AG09309 (cell line): ENCODE measurements at regions not wholly inside any gene's neighbourhood (a gene's known extent, or its start where the extent isn't known, plus 50 kb on each side); places are given as distances from the start of the nearest gene placed in this dataset.
A peak's percentile ranks its signal among the peaks of the same experiment; 100 is the strongest.

ENCODE experiments used
- DNase-seq: peaks from one replicate; pipeline ENCODE4 v3.0.0-alpha.2; 2010; ENCODE audit warnings: low read depth
- H3K4me3 ChIP-seq: 2 replicates; pipeline ENCODE4 v1.5.1; 2011; ENCODE audit warnings: mild to moderate bottlenecking, low read depth, low read length, moderate library complexity; ENCODE audit not compliant: control insufficient read depth
- TF ChIP-seq, protein P1 (sequence below): IDR thresholded peaks from 2 replicates; pipeline ENCODE4 v1.5.1; 2011; ENCODE audit warnings: mild to moderate bottlenecking, low read depth, low read length, inconsistent platforms; ENCODE audit not compliant: insufficient read depth, control insufficient read depth; ENCODE audit errors: missing control alignments

DNA sequence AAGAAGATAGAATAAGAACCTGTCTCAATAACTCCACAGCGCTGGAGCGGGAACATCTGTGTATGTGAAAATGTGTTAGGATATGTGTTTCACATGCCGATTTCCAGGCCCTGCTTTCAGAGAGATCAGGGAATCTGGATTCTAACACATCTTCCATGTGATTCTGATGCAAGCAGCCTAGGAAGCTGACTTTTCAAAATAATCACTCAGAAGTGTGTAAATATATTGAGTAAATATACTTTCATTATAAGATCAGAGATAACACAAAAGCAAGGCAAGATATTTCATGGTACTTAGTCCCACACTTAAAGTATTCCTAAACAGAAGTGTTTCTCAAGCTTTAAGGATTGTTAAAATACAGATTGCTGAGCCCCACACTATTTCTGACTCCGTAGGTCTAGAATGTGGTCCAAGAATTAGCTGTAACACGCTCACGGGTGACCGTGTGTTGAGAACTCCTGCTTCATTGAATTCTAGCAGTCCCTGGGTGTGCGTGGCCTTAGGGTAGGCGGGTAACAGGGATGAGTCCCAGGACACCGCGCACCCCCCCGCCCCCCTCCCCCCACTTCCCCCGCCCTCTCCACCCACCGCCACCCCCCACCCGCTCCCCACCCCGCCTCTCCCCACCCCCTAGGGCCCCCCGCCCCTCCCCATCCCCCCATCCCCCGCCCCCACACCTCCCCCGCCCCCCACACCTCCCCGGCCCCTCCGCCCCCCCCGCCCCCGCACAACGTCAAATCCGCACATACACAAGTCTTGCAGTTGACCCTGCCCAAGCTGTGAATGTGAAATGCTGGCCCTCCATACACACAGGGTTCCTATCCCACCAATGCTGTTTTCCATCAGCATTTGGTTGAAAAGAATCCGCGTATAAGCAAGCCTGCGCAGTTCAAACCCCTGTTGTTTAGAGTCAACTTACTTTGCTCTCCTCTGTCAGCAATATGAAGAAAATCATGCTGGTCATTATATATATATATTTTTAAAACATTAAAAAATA lies 94.2 kb upstream of the SLC39A10 start:
- H3K4me3 ChIP-seq = no peak overlapping the region
- DNase-seq = no peak
- TF ChIP-seq, protein P1, sequence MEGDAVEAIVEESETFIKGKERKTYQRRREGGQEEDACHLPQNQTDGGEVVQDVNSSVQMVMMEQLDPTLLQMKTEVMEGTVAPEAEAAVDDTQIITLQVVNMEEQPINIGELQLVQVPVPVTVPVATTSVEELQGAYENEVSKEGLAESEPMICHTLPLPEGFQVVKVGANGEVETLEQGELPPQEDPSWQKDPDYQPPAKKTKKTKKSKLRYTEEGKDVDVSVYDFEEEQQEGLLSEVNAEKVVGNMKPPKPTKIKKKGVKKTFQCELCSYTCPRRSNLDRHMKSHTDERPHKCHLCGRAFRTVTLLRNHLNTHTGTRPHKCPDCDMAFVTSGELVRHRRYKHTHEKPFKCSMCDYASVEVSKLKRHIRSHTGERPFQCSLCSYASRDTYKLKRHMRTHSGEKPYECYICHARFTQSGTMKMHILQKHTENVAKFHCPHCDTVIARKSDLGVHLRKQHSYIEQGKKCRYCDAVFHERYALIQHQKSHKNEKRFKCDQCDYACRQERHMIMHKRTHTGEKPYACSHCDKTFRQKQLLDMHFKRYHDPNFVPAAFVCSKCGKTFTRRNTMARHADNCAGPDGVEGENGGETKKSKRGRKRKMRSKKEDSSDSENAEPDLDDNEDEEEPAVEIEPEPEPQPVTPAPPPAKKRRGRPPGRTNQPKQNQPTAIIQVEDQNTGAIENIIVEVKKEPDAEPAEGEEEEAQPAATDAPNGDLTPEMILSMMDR = no peak

DNA sequence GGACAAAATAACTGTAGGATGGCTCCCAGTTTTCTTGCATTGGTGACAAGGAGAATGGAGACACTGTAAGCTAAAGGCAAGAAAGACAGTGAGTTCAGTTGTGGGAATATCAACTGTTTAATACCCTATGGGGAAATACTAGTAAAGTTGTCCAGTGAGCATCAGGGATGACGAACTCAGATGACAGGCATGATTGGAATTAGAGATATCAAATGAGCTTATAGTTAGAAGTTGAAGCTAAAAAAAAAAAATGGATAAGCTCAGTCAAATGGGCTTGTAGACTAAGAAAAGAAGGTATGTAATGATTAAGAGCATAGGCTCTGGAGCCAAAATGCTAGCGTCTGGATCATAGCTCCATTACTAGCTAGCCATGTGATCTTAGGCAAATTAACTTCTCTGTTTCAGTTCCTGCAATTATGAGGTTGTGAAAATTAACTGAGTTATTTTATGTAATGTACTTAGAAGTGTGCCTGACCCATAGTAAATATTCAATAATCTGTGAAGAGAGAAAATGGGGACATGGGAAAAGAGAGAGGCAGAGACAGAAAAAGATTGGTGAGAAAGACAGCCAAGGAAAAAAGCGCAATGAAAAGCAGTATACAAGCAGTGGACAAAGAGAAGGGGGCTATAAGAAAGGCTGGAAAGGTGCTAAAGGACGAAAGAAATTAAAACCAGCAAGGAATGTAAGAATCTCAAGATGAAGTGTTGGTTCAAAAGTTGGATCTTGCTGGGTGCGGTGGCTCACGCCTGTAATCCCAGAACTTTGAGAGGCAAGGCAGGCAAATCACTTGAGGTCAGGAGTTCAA lies 95.7 kb upstream of the SLC39A10 start:
- TF ChIP-seq, protein P1 = no peak
- no peak overlapping the region for H3K4me3 ChIP-seq
- peak; percentile 98 for DNase-seq

DNA sequence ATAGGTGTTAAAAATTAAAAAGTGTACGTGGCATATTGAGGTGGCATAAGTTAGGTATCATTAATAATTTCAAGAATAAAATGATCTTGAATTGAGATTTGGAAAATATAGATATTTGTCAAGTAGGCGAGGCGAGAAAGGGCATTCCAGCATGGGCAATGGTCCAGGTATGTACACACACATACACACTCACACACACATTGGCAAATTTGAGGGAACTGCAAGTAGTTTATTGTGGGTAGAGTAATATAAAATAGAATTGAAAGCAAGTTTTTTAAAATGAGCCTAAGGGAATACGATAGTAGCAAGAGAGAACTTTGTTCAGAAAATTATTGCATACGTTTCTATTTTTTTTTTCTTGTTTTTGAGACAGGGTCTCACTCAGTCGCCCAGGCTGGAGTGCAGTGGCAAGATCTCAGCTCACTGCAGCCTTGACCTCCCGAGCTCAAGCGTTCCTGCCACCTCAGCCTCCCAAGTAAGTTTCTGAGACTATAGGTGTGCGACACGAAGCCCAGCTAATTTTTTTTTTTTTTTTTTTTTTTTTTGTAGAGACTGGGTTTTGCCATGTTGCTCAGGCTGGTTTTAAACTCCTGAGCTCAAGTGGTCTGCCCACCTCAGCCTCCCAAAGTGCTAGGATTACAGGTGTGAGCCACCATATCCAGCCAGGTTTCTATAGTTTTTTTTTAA lies 96.7 kb upstream of the SLC39A10 start:
- TF ChIP-seq, protein P1 = no peak
- no peak for DNase-seq
- H3K4me3 ChIP-seq = no peak overlapping the region

GRCh38 chr2:195559431-195559914 lies 97.6 kb upstream of the SLC39A10 start:
- no peak overlapping the region for H3K4me3 ChIP-seq
- DNase-seq = peak; percentile 91
- TF ChIP-seq, protein P1 = no peak

GRCh38 chr2:195555971-195556370 lies 101.1 kb upstream of the SLC39A10 start:
- no peak overlapping the region for H3K4me3 ChIP-seq
- TF ChIP-seq, protein P1 = no peak
- DNase-seq = no peak

GRCh38 chr2:195552581-195552980 lies 104.4 kb upstream of the SLC39A10 start:
- no peak for DNase-seq
- no peak overlapping the region for H3K4me3 ChIP-seq
- TF ChIP-seq, protein P1 = no peak
